Liver (tissue), 8 donors: ENCODE measurements at regions not wholly inside any gene's neighbourhood (a gene's known extent, or its start where the extent isn't known, plus 50 kb on each side); places are given as distances from the start of the nearest gene placed in this dataset.

ENCODE experiments used
- DNase-seq: peaks from one replicate; pipeline ENCODE4 v3.0.0-alpha.2; 2017; ENCODE audit warnings: low spot score
- H3K27ac ChIP-seq, 2 donors: one replicate each; pipeline ENCODE4 v1.7.0; 2013; ENCODE audit warnings: inconsistent platforms in 2 of 2, low read length in 2 of 2, control low read depth in 1 of 2, low read depth in 1 of 2, mild to moderate bottlenecking in 1 of 2
- H3K27me3 ChIP-seq, 4 donors: one replicate each; pipeline versions ENCODE4 v1.6.1 to v1.7.0; 2013; ENCODE audit warnings: low read length in 3 of 4, inconsistent platforms in 1 of 4, mild to moderate bottlenecking in 1 of 4, moderate library complexity in 1 of 4; ENCODE audit not compliant: control insufficient read depth in 4 of 4, insufficient read depth in 4 of 4
- H3K36me3 ChIP-seq, 4 donors: one replicate each; pipeline versions ENCODE4 v1.6.1 to v1.7.0; 2013; ENCODE audit warnings: low read length in 3 of 4, mild to moderate bottlenecking in 3 of 4, low read depth in 1 of 4, moderate library complexity in 1 of 4; ENCODE audit not compliant: control insufficient read depth in 4 of 4, insufficient read depth in 3 of 4
- H3K4me1 ChIP-seq, 4 donors: one replicate each; pipeline versions ENCODE4 v1.6.1 to v1.7.0; 2013; ENCODE audit warnings: low read length in 3 of 4, mild to moderate bottlenecking in 3 of 4, moderate library complexity in 1 of 4; ENCODE audit not compliant: control insufficient read depth in 4 of 4, insufficient read depth in 4 of 4
- H3K4me3 ChIP-seq, 3 donors: one replicate each; pipeline versions ENCODE4 v1.6.1 to v1.7.0; 2013; ENCODE audit warnings: low read length in 3 of 3, control low read depth in 1 of 3, low read depth in 1 of 3, mild to moderate bottlenecking in 1 of 3
- H3K9ac ChIP-seq, 2 donors: one replicate each; pipeline ENCODE4 v1.7.0; 2013; ENCODE audit warnings: low read length in 2 of 2, mild to moderate bottlenecking in 2 of 2, moderate library complexity in 2 of 2, control low read depth in 1 of 2, low read depth in 1 of 2
- H3K9me3 ChIP-seq, 4 donors: one replicate each; pipeline versions ENCODE4 v1.6.1 to v1.7.0; 2013; ENCODE audit warnings: low read length in 3 of 4; ENCODE audit not compliant: control insufficient read depth in 4 of 4
- CTCF ChIP-seq: fragments of 150-350 bp; IDR thresholded peaks from 2 replicates; pipeline ENCODE4 v1.5.1; 2017; ENCODE audit warnings: improper control_type of control experiment, low read depth, low read length; ENCODE audit not compliant: missing input control
- HNF4A ChIP-seq, 2 donors: conservative IDR thresholded peaks; 2 replicates each; pipeline ENCODE4 v1.6.1; 2016; ENCODE audit warnings: antibody characterized with exemption in 2 of 2, mild to moderate bottlenecking in 2 of 2
- RAD21 ChIP-seq, 2 donors: IDR thresholded peaks; 2 replicates each; pipeline ENCODE4 v1.6.1; 2016; ENCODE audit warnings: antibody characterized with exemption in 2 of 2, mild to moderate bottlenecking in 2 of 2
- REST ChIP-seq: IDR thresholded peaks from 2 replicates; pipeline ENCODE4 v1.6.1; 2016; ENCODE audit warnings: antibody characterized with exemption, mild to moderate bottlenecking
- TAF1 ChIP-seq: conservative IDR thresholded peaks from 2 replicates; pipeline ENCODE4 v1.6.1; 2016; ENCODE audit warnings: antibody characterized with exemption, mild to moderate bottlenecking
- WGBS: extraction: QIAGEN DNeasy Blood & Tissue Kit; methylation state at CpG from one replicate; pipeline ENCODE4 v1.1.7; 2013; 5-methylcytosine and 5-hydroxymethylcytosine counted together
- donor health status: healthy.
- donor health status: healthy.
- donor health status: healthy.
- donor health status: healthy.
- donor health status: healthy.

GRCh38 chr21:22561946-22562345 is 1563.7 kb downstream of the NCAM2 start (continued):
- TF ChIP-seq REST (no peak), HNF4A (conservative IDR thresholded peaks at IDR 0.05) (no peak)

GRCh38 chr21:22573834-22574233 is 1575.6 kb downstream of the NCAM2 start:
- H3K4me3 ChIP-seq = no peak overlapping the region
- no peak overlapping the region for H3K27ac ChIP-seq
- peaks cover 0 to 2% (median 0%) of the 10 kb centered on the region in 4 donors for H3K4me1 ChIP-seq
- H3K27me3 ChIP-seq = no peaks in the 10 kb centered on the region
- no peaks in the 10 kb centered on the region for H3K9me3 ChIP-seq
- 87% methylated on average over 1 of the region's 1 CpG for WGBS
- no peak for TF ChIP-seq CTCF
- no peak for DNase-seq
- no peak overlapping the region for H3K9ac ChIP-seq
- no peaks in the 10 kb centered on the region for H3K36me3 ChIP-seq

GRCh38 chr21:22575165-22575584 is 1577.0 kb downstream of the NCAM2 start:
- H3K27ac ChIP-seq = no peak overlapping the region
- WGBS = 11% methylated on average over 5 of the region's 5 CpGs
- no peak overlapping the region for H3K4me3 ChIP-seq
- H3K9me3 ChIP-seq = no peaks in the 10 kb centered on the region
- TF ChIP-seq RAD21 (IDR thresholded peaks at IDR 0.05) = peak; percentile 47 to 61
- TF ChIP-seq TAF1 = no peak
- TF ChIP-seq CTCF = peak; percentile 5
- no peaks in the 10 kb centered on the region for H3K36me3 ChIP-seq
- H3K27me3 ChIP-seq = no peaks in the 10 kb centered on the region
- H3K9ac ChIP-seq = no peak overlapping the region
- no peak for DNase-seq
- peaks cover 0 to 2% (median 0%) of the 10 kb centered on the region in 4 donors for H3K4me1 ChIP-seq

- Histone ChIP-seq H3K9ac (no peak overlapping the region), H3K27ac (no peak overlapping the region), H3K36me3 (no peaks in the 10 kb centered on the region), H3K4me1 (peaks cover 0 to 2% (median 0%) of the 10 kb centered on the region in 4 donors), H3K4me3 (no peak overlapping the region), H3K9me3 (no peaks in the 10 kb centered on the region), H3K27me3 (no peaks in the 10 kb centered on the region)
- TF ChIP-seq HNF4A (conservative IDR thresholded peaks at IDR 0.05) = no peak
- DNase-seq = no peak
These were observed 1581.5 kb downstream of the NCAM2 start for GRCh38 chr21:22579741-22580140.
